ENCODE measurements at regions not wholly inside any gene's neighbourhood (a gene's known extent, or its start where the extent isn't known, plus 50 kb on each side); places are given as distances from the start of the nearest gene placed in this dataset.
"Not testable (repeated sequence)": the region's sequence is repeated elsewhere in the genome, so short reads cannot be mapped to it uniquely, and the experiment has no call there.

DNA sequence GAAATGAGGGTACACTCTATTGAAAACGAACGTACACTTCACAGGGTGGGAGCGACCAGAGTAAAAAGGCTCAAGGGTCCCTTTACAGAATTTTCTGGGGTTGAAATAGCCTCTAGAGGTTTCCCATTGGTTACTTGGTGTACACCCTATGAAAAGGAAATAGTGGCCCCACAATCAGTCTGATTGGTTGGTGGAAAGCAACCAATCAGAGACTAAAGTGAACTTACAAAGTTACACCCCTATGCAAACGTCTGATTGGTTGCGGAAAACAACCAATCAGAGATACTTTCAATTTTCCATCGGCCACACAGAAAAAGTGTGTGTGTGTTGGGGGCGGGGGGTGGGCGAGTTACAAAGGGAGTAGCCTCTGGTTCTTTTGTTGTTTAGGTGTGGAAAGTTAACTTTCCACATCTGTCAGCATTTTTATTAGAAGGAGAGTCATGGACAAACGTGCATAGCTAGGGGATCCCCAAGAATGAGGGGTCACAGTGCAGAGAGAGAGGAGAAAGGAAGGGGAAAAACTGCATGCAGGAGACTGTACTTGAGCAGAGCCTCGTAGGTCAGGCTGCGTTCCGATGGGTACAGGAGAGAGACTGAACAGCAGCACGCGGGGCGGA, 1152.1 kb downstream of the TBC1D22A start:
- no peak for DNase-seq

DNA sequence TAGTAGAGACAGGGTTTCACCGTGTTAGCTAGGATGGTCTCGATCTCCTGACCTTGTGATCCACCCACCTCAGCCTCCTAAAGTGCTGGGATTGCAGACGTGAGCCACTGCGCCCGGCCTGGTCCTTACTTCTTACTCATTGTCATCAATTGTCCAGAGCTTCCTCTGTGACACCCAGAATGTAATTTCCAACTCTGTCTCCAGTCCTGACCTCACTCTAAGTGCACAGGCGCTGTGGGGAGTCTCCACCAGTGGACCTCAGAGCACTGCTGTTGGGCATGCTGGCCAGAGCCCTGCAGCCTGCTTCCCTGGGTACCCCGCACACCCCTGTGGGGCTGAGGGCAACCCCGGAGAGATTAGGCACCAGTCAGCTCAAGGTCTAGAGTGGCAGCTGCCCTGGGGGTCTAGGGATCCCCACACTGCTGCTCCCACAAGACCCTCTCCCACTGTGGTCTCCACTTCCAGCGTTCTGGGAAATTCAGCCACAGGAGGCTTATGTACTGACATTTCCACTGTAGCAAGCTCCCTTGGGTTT, 1140.3 kb downstream of the TBC1D22A start:
- no peak for DNase-seq

DNA sequence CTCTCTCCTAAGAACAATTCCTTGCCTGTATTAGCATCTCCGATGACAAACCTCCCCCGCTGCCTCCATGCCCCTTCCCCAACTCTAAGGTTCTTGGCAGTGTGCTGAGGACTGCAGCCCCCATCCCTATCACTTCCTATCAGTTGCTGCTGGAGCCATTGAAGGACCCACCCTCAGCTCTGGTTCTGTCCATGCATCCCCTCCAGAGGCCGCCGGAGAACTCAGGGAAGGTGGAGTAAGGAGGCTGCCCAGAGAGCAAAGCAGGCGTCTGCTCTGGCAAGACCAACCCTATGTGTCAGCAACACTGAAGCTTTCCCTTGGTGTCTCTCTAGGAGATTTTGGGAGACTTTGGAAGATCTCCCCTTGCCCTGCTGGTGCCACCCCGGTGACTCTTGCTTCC, 1139.5 kb downstream of the TBC1D22A start:
- no peak for DNase-seq

DNA sequence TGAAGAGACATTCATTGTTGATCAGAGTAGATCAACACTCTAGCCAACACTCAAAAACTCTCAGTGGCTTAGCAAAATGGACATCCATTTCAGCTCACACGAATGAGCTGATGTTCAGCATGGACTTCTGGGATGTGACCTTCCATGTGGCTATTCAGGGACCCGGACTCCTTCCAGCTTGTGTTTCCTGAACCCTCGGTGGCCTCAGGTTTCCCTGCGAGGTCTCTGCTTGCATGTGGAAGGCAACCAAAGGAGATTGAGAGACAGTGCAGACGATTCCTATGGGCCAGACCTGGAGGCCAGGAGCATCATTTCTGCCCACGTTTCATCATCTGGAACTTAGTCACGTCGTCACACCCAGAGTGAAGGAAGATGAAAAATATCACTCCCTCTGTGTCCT, 1137.4 kb downstream of the TBC1D22A start:
- no peak for DNase-seq

DNA sequence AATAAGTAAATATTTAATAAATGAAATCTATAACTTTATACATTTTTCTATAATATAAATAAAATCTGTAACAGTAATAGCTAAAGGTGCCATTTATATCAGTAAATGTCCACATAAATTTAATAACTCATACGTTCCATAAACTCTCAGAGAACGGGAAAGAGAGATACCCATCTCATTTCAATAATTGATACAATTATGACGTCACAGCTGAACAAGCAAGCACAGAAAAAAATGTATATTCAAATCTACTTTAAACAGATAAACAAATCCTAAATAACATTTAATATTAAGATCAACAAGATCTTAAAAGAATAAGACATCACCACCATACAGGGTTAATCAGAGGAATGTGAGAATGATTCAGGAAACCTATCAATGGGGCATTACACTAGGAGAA, 1136.5 kb downstream of the TBC1D22A start:
- no peak for DNase-seq

DNA sequence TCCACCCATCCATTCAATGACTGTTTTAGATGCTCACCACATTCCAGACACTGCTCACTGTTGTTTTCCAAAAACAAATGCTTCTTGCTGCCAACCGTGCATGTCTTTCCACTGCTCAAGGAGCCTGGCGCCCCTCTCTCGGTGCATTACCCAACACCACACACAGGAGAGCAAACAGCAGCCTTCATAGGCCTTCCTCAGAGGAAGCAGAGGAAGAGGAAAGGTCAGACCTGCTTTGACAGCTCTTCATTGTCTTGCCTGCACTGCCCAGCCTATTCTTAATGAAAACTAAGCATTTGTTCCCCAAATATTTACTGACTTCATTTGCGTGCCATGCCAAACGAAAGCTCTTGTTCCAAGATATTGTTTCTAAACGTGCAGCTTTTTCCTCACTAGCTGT, 1129.2 kb downstream of the TBC1D22A start:
- DNase-seq = no peak

DNA sequence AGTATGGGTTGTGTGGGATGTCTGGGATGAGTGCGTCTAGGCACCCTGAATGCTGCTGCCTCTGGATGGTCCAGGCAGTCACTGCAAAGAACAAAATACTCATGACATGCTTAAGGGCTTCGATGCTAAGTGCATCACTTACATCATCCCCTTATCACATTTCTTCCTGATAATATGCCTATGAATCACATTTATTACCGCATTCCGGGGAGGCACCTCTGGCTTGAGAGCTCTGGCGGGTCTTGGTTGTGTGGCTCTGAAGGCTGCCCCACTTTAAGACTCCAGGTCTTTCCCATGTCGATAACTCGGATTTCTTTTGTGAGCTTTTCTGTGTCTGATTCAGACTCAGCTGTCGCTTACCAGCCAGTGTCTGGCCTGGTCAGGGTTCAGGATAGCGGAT, 1126.4 kb downstream of the TBC1D22A start:
- no peak for DNase-seq

DNA sequence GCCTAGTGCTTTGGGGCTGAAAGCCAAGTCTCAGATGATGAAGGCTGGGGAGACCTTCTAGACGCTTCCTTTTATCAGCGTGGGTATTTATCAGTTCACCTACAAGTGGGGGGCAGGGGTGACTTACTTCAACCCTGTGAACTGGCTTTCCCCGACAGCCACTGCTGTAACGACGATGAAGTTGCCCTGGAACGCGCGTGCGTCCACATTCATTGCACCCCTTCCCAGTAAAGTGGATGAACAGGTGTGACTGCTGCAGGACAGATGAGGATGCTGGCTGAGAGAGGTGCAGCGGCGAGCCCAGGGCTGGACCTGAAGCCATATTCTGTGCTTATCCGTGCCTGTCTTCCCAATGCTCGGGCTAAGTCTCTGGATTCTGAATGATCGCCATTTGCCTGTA, 1122.3 kb downstream of the TBC1D22A start:
- no peak for DNase-seq

DNA sequence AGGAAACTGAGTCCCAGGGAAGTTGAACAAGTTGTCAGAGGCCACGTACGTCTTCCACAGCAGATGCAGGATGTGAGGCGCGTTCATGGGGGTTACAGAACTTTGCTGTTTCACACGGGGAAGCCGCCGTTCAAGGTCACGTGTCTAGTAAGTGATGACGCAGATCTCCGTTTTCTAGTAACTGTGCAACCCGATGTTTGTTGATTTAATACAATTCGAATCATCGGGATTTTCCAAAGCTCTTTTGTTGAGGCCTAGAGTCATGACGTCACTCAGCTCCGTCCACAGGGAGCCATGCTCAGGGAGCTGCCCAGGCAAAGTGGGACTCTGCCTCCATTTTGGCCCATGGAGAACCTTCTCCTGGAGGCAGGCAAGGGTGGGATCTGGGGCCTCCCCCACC, 1121.8 kb downstream of the TBC1D22A start:
- no peak for DNase-seq

DNA sequence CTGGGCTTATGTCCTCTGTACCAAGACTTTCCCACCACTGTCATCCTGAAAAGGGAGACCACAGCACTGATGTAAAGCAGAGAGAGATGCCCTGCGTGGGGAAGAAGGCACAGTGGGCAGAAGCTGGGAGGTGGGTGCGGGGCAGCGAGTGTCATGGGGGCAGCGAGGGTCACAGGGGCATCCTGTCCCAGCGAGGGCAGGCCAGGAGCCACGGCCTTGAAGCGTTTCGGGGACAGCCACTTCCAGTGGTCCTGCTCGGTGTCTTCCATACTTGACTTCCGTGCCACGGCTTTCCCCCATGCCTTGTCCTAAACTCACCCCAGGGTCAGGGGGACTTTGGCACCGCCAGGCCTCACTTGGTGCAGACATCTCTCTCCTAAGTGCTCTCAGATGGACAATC, 1121.3 kb downstream of the TBC1D22A start:
- DNase-seq = no peak

DNA sequence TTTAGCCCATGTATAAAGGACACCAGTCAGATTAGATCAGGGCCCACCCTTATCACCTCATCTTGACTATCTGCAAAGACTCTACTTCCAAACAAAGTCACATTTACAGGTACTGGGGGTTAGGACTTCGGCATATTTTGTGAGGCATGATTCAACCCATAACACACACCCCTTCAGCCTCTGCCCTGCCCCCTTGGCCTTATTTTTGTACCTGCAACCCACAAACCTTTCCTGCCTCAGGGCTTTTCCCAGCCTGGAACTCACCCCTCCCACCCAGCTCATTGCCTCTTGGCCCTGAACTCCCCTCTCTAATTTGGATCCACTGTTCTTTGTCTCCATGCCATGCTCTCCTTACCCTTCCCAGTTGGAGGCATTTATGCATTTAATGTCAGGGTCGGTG, 1116.9 kb downstream of the TBC1D22A start:
- no peak for DNase-seq

DNA sequence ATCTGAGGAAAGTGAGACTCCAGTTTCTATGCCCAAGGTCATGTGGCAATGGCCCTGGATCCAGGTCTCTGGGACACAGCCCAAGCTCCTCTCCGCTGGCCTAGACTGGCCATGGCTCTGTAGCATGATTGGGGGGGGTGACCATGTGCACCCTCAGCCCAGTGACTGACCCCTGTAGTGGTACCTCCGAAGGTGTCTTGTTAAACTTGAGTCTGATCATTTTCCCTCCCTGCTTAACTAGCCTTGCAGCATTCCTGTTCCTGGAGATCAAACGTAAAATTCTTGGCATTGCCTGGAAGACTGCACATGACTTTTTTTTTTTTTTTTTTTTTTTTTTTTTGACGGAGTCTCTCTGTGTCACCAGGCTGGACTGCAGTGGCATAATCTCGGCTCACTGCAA, 1116.0 kb downstream of the TBC1D22A start:
- DNase-seq = no peak

DNA sequence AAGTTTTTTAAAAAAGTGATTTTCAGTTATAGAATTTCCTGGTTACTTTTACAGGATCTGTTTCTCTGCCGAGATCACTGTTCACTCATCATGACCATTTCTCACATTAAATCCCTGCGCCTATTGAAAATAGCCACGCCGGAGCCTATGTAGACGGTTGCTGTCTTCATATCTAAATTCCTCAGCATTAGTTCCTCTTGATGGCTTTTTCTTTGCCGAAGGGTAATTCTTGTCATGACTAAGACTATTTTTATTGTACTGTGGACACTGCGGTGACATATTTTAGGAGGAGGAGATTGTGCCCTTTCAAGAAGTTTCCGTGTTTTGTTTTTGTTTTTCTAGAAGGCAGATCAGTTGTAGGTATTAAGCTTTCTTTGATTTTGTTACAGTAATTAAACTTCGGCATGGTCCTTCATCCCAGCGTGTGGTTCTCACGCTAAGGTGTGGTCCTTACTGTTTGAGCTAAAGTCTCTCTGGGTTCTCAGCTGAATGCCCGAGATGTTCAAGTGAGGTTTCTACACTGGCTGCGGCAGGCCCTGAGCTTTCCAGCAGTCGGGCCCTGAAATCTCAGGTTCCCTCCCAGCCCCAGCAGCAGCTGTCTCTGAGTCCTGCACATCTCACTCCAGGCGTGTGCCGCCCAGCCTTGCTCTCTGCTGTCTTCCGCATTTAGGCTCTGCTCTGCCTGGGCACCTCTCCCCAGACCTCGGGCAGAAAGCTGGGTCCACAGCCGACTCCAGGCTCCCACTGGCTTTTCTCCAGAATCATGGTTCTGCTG, 1110.5 kb downstream of the TBC1D22A start:
- DNase-seq = no peak

DNA sequence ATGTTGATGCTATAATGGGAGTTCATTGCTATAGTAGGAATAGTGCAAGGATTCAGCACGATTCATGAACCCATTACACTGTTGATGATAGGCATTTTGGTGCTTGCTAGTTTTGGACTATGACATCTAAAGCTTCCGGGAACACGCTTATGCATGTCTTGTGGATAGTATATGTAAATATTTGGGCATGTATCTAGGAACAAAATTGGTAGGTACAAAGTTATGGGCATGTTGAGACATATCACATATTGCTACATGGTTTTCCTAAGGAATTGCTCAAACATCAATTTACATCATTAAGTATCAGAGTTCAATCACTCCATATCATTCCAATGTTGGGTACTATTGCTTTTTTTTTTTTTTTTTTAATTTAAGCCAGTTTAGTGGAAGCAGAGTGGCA, 1103.2 kb downstream of the TBC1D22A start:
- DNase-seq = no peak

DNA sequence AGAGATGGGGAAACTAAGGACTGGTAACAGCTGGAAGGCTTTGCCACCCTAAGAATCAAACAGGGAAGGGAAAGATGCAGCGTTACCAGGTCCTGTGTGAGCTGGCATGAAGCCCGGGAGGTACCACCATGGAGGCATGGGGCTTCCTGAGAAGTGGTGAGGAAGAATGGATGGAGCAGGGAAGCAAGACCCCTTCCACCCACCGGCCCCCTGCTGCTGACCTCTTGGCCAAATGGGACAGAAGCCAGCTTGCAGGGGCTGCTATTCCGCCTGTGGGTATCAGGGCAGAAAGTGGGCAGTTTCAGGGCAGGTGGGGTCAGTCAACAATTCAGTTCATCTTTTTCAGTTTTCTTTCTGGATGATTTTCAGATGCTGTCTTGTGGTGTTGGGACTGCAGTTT, 1099.9 kb downstream of the TBC1D22A start:
- DNase-seq = no peak

DNA sequence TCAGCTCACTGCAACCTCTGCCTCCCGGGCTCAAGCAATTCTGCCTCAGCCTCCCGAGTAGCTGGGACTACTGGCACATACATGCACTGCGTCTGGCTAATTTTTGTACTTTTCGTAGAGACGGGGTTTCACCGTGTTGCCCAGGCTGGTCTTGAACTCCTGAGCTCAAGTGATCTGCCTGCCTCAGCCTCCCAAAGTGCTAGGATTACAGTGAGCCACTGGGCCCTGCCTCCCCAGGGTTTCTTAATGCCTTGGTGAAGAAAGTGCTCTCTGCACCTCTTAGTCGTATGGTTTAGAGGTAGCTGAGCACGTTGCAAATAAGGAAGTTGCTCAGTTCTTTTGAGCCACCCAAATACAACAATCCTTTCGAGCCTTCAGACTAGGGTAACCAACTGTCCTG, 1098.5 kb downstream of the TBC1D22A start:
- not testable (repeated sequence) for DNase-seq

DNA sequence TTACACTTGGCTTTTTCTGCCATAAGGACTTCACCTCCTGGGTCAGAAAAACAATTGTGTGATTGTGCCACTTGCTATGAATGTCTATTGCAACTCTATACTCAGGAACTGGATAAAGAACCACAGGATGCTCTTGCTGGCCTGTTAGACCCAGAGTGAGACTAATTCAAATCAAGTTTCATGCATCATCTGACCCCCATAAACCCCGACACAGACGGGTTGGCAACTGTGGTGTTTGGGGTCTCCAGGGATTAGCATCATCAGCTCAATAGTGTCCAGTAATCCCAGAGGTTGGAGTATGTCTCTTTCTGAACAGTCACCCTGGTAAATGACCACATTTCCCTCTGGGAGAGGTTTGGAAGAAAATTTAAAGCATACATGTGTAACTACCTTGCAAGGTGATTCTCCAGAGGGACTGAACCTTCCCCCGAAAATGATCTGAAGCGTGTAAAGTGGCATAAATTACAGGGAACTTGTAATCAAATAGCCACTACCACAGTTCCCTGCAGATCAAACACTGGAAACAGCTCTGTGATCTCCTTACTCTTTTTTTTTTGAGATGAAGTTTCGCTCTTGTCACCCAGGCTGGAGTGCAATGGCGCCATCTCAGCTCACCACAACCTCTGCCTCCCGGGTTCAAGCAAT, 1097.6 kb downstream of the TBC1D22A start:
- no peak for DNase-seq

DNA sequence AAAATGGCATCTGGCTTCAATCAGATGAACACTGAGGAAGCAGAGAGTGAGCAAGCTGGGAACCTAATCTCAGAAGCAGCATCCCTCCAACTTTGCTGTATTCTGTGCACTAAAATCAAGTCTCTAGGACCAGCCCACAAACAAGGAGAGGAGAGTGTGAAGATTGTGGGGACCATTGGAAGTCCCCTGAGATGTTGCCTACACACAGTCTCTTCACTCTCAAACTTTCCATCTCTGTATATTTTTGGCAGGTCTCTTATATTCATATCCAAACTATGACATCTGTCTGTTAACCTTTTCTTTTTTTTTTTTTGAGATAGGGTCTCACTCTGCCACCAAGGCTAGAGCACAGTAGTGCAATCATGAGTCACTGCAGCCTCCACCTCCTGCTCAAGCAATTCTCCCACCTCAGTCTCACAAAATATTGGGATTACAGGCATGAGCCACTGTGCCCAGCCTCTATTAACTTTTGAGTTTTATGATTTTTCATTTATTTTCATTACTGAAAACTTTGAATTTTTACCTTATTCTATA, 1096.4 kb downstream of the TBC1D22A start:
- DNase-seq = no peak

DNA sequence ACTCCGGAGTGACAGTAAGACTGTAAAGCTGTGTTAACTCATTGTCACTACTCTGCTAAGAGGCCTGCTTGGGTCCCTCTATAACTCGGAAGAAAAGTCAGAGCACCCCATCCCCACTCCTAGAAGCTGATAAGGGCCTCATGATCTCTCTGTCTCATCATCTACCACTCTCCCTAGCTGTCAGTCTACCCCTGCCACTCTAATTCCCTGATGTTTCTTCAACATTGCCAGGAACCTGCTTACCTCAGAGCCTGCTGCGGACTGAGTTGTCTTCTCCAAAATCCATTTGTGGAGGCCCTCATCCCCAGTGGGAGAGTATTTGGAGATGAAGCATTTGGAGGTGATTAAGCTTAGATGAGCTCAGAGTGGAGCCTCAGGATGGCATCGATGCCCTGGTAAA, 1092.2 kb downstream of the TBC1D22A start:
- no peak for DNase-seq

DNA sequence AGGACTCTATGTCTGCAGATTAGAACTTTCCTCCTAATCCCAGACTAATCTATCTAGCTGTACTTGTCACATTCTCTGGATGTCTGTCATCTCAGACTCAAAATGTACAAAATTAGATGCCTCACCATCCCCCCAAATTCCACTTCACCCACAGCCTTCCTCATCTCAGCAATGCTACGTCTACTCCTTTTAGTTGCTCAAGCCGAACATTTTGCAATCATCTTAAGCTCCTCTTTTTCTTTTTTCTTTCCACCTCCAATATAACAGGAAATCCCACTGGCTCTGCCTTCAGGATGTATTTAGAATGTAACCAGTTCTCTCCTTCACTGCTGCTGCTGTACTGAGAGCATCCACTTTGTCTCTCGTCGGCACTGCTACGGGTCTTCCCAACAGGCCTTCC, 1091.8 kb downstream of the TBC1D22A start:
- DNase-seq = no peak

DNA sequence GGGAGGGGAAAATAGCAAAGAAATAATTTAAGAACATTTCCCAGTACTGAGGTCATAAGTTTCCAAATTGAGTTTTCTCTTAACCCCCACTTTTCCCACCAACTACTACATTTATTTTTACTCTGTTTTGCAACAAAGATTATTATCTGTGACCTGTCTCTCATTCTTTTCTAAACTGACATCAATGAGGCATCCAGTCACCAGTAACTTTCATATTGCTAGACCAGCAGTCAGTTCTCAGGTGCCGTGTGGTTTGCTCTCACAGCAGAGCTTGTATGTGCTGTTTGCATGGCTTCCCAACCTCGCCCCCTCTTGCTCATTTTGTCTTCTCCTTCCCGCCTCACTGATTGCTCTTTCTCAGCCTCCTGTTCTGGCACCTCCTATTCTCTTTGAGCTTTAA, 1091.3 kb downstream of the TBC1D22A start:
- DNase-seq = no peak

DNA sequence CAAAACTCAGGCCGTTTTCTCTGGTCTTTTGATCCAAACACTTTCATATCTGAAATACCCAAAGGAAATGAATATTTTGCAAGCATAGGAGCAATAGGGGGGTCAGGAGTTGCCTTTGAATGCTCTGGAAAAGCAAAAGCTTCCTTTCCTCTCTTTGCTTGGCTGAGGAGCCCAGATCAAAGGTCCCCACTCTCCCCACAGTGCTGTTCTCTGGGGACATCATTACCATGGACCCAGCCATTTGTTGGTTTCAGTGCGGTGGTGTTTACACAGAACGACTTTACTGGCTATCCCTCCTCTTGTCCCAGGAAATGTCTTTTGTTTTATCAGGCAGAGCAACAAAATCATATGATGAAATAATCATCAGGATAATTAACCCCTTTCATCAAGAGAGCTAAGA, 1089.1 kb downstream of the TBC1D22A start:
- DNase-seq = no peak

DNA sequence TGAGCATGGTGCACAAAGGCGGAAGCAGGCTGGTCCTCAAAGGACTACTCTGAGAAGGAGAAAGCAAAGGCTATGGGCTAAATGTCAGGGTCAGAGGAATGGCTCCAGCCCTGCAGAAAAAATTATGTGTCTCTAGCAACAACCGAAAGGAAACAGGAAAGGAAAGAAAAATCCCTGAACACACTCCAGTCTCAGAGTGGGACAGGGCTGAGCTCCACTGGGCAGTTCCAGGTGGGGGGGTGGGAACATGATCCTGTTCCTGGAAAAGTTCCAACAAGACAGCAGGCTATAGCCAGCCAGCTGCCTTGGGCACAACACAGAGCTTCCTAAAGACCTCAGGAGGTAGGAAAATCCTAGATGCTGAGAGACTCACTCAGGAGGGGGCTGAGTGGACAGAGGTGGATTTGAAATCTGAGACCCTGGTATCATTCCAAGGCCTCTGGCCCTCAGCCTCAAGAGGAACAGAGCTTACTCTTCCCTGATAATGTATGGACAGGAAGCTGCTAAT, 1088.2 kb downstream of the TBC1D22A start:
- no peak for DNase-seq

DNA sequence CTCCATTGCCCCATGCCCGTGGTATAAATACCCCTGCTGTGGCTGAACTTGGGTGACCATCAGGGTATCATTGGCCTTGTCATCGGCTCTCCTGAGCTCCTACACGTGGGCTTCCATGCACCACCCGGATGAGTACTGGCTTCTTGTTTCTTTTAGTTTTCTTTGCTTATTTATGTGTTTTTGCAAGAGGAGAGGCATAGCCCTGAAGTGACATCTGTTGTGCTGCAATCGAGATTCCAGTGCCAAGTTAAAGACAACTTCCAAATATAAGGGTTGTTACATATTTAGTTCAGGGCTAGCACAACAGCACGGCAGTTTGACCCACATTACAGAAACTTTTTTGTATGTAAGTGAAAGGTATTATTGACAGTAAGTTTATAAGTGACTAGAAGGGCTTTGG, 1087.1 kb downstream of the TBC1D22A start:
- no peak for DNase-seq
